ENCODE measurements at regions not wholly inside any gene's neighbourhood (a gene's known extent, or its start where the extent isn't known, plus 50 kb on each side); places are given as distances from the start of the nearest gene placed in this dataset.

DNA sequence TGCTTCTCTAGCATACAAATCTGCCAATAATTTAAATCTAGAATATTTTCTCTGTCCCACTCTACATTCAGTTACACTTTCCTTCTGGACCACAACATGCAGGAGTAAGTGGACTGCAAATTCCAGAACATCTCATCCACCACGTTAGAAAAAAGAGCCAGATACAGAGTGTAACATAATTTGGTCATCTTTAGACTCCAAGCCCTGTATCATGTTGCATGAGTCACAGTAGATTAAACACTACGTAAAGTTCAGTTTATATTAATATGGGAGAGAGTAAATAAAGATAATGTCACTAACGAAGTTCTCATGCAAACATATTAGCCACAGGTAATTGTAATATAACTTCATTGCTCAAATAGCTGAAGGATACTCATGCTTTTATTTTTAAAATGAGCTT, 327.0 kb downstream of the C6orf118 start:
- no peak for TF ChIP-seq POLR2A (IDR thresholded peaks at IDR 0.05)
- TF ChIP-seq, protein P1, sequence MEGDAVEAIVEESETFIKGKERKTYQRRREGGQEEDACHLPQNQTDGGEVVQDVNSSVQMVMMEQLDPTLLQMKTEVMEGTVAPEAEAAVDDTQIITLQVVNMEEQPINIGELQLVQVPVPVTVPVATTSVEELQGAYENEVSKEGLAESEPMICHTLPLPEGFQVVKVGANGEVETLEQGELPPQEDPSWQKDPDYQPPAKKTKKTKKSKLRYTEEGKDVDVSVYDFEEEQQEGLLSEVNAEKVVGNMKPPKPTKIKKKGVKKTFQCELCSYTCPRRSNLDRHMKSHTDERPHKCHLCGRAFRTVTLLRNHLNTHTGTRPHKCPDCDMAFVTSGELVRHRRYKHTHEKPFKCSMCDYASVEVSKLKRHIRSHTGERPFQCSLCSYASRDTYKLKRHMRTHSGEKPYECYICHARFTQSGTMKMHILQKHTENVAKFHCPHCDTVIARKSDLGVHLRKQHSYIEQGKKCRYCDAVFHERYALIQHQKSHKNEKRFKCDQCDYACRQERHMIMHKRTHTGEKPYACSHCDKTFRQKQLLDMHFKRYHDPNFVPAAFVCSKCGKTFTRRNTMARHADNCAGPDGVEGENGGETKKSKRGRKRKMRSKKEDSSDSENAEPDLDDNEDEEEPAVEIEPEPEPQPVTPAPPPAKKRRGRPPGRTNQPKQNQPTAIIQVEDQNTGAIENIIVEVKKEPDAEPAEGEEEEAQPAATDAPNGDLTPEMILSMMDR (IDR thresholded peaks at IDR 0.05) = no peak
